GM18511 (cell line): ENCODE measurements at regions not wholly inside any gene's neighbourhood (a gene's known extent, or its start where the extent isn't known, plus 50 kb on each side); places are given as distances from the start of the nearest gene placed in this dataset.

Source experiments
- ATAC-seq: cut with Tn5 transposase; IDR thresholded peaks from one replicate; pipeline ENCODE4 v1.9.1; 2021; ENCODE audit warnings: mild to moderate bottlenecking, moderate library complexity; ENCODE audit not compliant: unreplicated experiment

- no peak for ATAC-seq
Measured at GRCh38 chr1:172973424-172973823, 77.3 kb downstream of the TNFSF18 start.

GRCh38 chr1:172976222-172977041, 74.3 kb downstream of the TNFSF18 start:
- no peak for ATAC-seq

GRCh38 chr1:172977296-172978017, 73.3 kb downstream of the TNFSF18 start:
- ATAC-seq: peak; percentile 69

- ATAC-seq: no peak
Measured at GRCh38 chr1:172978595-172978994, 72.1 kb downstream of the TNFSF18 start.

GRCh38 chr1:172979828-172980227, 70.9 kb downstream of the TNFSF18 start:
- no peak for ATAC-seq

- no peak for ATAC-seq
Measured at GRCh38 chr1:172980456-172980855, 70.3 kb downstream of the TNFSF18 start.

- ATAC-seq: no peak
Measured at GRCh38 chr1:172980971-172981370, 69.8 kb downstream of the TNFSF18 start.
